Stimulated activated naive CD4-positive, alpha-beta T cell treated with Interleukin-2 at 50 U/mL for 16 hours (primary cell): ENCODE measurements at regions not wholly inside any gene's neighbourhood (a gene's known extent, or its start where the extent isn't known, plus 50 kb on each side); places are given as distances from the start of the nearest gene placed in this dataset.

Experiments used
- DNase-seq: peaks from one replicate; lab custom pipeline; 2025; lab: John Stamatoyannopoulos, UW

GRCh38 chr5:52725808-52726207 lies 61.9 kb upstream of the ITGA1 start:
- DNase-seq = no peak

- DNase-seq = no peak
Measured at GRCh38 chr5:52727020-52727419, 60.7 kb upstream of the ITGA1 start.

- DNase-seq = no peak
Measured at GRCh38 chr5:52727576-52727975, 60.1 kb upstream of the ITGA1 start.

GRCh38 chr5:52728224-52728623 lies 59.5 kb upstream of the ITGA1 start:
- no peak for DNase-seq

- DNase-seq = no peak
Measured at GRCh38 chr5:52728686-52729085, 59.0 kb upstream of the ITGA1 start.

GRCh38 chr5:52731274-52732027 lies 56.3 kb upstream of the ITGA1 start:
- DNase-seq = no peak

GRCh38 chr5:52734557-52734956 lies 53.2 kb upstream of the ITGA1 start:
- DNase-seq = no peak

- no peak for DNase-seq
Measured at GRCh38 chr5:52735139-52735538, 52.6 kb upstream of the ITGA1 start.
